SK-N-SH (cell line): ENCODE measurements at regions not wholly inside any gene's neighbourhood (a gene's known extent, or its start where the extent isn't known, plus 50 kb on each side); places are given as distances from the start of the nearest gene placed in this dataset.

ENCODE experiments used
- RAD21 ChIP-seq: IDR thresholded peaks from 2 replicates; pipeline ENCODE4 v1.6.1; 2012; ENCODE audit warnings: mild to moderate bottlenecking, low read length
- SIN3A ChIP-seq: IDR thresholded peaks from 2 replicates; pipeline ENCODE4 v1.6.1; 2012; ENCODE audit warnings: low read depth, mild to moderate bottlenecking, low read length, moderate library complexity, borderline replicate concordance

DNA sequence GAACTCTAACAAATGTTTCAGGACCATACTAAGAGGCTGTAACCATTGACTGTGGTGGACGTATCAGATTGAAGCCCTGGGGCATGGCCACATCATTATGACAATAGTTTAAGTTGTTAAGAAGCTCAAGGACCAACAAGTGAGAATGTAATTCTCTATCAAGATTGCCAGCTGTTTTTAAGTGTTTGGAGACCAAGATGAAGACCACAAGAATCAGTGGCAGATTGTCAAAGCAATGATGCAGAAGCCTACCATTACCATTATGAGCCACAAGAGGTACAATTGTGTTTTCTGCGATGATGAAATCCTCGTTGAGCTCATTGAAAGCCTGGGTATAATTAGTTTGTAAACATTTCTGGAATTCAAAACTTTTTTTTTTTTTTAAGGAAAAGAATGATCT lies 261.1 kb upstream of the ZEB2 start:
- TF ChIP-seq RAD21 (no peak), SIN3A (no peak)
